PC-3 (cell line): ENCODE measurements at regions not wholly inside any gene's neighbourhood (a gene's known extent, or its start where the extent isn't known, plus 50 kb on each side); places are given as distances from the start of the nearest gene placed in this dataset.

Source experiments
- EZH2phosphoT487 ChIP-seq: fragments of 300-600 bp; sonication (generic); IDR thresholded peaks from 2 replicates; pipeline ENCODE4 v1.6.1; 2018; ENCODE audit warnings: mild to moderate bottlenecking, antibody characterized with exemption, low read length, borderline replicate concordance
- TF ChIP-seq, protein P1 (sequence below): fragments of 300-600 bp; sonication (generic); conservative IDR thresholded peaks from 2 replicates; pipeline ENCODE4 v1.5.1; 2017; ENCODE audit warnings: antibody characterized with exemption, low read depth, mild to moderate bottlenecking, low read length

DNA sequence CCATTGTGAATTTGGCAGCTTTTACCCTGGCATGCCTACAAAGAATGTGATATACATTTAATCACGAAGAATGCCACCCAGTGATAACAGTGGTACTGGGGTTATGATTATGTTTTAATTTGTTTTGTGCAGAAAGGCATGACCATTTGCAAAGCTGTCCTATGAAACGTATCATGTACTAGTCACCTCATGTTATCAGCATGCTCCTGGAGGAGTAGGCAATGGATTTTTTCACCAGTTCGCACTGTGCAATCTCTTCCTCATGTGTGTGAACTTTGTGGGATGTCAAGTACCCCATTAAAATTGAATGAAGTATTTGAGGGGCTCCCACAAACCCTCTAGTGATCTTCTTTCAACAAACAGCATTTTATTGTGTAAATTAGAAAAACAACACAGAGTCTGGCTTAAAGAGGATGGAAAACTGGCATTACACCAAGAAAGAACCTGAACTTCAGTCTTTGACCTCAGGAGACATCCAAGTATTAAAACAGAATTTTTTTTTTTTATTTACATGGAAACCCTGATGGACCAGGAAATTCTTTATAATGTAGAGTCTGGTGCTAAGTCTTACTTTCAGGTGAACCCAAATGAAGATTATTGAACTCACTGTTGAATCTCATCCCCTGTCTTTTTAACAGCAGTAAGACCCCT is 200.6 kb upstream of the PGRMC2 start:
- TF ChIP-seq EZH2phosphoT487 = no peak
- TF ChIP-seq, protein P1, sequence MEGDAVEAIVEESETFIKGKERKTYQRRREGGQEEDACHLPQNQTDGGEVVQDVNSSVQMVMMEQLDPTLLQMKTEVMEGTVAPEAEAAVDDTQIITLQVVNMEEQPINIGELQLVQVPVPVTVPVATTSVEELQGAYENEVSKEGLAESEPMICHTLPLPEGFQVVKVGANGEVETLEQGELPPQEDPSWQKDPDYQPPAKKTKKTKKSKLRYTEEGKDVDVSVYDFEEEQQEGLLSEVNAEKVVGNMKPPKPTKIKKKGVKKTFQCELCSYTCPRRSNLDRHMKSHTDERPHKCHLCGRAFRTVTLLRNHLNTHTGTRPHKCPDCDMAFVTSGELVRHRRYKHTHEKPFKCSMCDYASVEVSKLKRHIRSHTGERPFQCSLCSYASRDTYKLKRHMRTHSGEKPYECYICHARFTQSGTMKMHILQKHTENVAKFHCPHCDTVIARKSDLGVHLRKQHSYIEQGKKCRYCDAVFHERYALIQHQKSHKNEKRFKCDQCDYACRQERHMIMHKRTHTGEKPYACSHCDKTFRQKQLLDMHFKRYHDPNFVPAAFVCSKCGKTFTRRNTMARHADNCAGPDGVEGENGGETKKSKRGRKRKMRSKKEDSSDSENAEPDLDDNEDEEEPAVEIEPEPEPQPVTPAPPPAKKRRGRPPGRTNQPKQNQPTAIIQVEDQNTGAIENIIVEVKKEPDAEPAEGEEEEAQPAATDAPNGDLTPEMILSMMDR = no peak
